ENCODE measurements at regions not wholly inside any gene's neighbourhood (a gene's known extent, or its start where the extent isn't known, plus 50 kb on each side); places are given as distances from the start of the nearest gene placed in this dataset.

GRCh38 chr16:66008136-66008535 lies 358.4 kb upstream of the CDH5 start:
- H2BK5ac ChIP-seq (ENCODE audit: low read depth, low read length) = no peak overlapping the region
- DNase-seq (ENCODE audit: low read depth in 1 of 2, low spot score in 2 of 2) = no peak
- no peak overlapping the region for H3K4ac ChIP-seq (replicated peaks; ENCODE audit: insufficient read length, low read depth, low read length)
- H4K20me1 ChIP-seq (replicated peaks in 1 of 2; ENCODE audit: control insufficient read depth in 1 of 2, insufficient read depth in 2 of 2, low read length in 2 of 2) = no peaks in the 10 kb centered on the region
- no peak for FAIRE-seq
- H3K56ac ChIP-seq (replicated peaks; ENCODE audit: insufficient read length, low read depth, low read length) = no peak overlapping the region
- no peak overlapping the region for H2BK120ac ChIP-seq (replicated peaks; ENCODE audit: low read depth, low read length)
- no peaks in the 10 kb centered on the region for H3K36me3 ChIP-seq (ENCODE audit: control insufficient read depth in 2 of 4, insufficient read depth in 4 of 4, low read length in 3 of 4)
- WGBS, 2 experiments (ENCODE audit: extremely low coverage in 1 of 2, insufficient coverage in 1 of 2, insufficient read length in 1 of 2, insufficient replicate concordance in 2 of 2, low coverage in 1 of 2, low lambda C conversion rate in 2 of 2, missing lambda C conversion rate in 1 of 2) = 96% methylated on average over 4 of the region's 4 CpGs; no CpG with 5 or more reads in 1 of the 2 experiments
- TF ChIP-seq, protein P1, sequence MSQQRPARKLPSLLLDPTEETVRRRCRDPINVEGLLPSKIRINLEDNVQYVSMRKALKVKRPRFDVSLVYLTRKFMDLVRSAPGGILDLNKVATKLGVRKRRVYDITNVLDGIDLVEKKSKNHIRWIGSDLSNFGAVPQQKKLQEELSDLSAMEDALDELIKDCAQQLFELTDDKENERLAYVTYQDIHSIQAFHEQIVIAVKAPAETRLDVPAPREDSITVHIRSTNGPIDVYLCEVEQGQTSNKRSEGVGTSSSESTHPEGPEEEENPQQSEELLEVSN (IDR thresholded peaks at IDR 0.05) = no peak
- no peak for TF ChIP-seq RBBP5 (IDR thresholded peaks at IDR 0.05; ENCODE audit: borderline replicate concordance, low read depth, low read length)
- no peak for TF ChIP-seq SAP30 (IDR thresholded peaks at IDR 0.05; ENCODE audit: insufficient read depth, insufficient replicate concordance, low read length)
- TF ChIP-seq SP2 (IDR thresholded peaks at IDR 0.05; ENCODE audit: low read length) = no peak
- no peak for TF ChIP-seq MAFK (IDR thresholded peaks at IDR 0.05; ENCODE audit: low read depth, low read length)
- TF ChIP-seq ZNF274 (IDR thresholded peaks at IDR 0.05; ENCODE audit: borderline replicate concordance, extremely low read depth, low read length) = no peak
- no peak for TF ChIP-seq NRF1 (IDR thresholded peaks at IDR 0.05; ENCODE audit: low read depth, low read length)
- TF ChIP-seq BCL11A (IDR thresholded peaks at IDR 0.05; ENCODE audit: low read depth in 2 of 2, low read length in 2 of 2) = no peak
- no peak for TF ChIP-seq POLR2A (IDR thresholded peaks at IDR 0.05; ENCODE audit: control extremely low read depth in 1 of 2, low read depth in 2 of 2, low read length in 2 of 2)
- no peak overlapping the region for H3K23ac ChIP-seq (ENCODE audit: insufficient read length)
- H3K79me2 ChIP-seq (ENCODE audit: control insufficient read depth in 1 of 2, insufficient read depth in 2 of 2, low read length in 2 of 2) = no peaks in the 10 kb centered on the region
- H3K18ac ChIP-seq (ENCODE audit: extremely low read depth, low read length) = no peak overlapping the region
- H4K5ac ChIP-seq (ENCODE audit: insufficient read length, low read depth, low read length) = no peak overlapping the region
- no peak overlapping the region for H2AFZ ChIP-seq (ENCODE audit: low read length)
- ChIA-PET CTCF (ENCODE audit: partially characterized antibody) (interaction anchor here (0.7 to 2.2 kb wide), 5 partner anchors 12 to 263 kb away, joined by 3 to 8 read pairs (median 4); no protein-coding TSS in a partner anchor), POLR2A (ENCODE audit: partially characterized antibody) (no interaction called here)
- no peaks in the 10 kb centered on the region for H3K23me2 ChIP-seq (ENCODE audit: low read depth, low read length)
- no peak overlapping the region for H2BK12ac ChIP-seq (ENCODE audit: low read depth, low read length)
- H3K9me3 ChIP-seq (ENCODE audit: insufficient read depth in 2 of 2, low read depth in 1 of 2, low read length in 1 of 2) = no peaks in the 10 kb centered on the region
- H2BK15ac ChIP-seq (ENCODE audit: low read length) = no peak overlapping the region
- H4K8ac ChIP-seq (ENCODE audit: extremely low read depth, insufficient read depth, low read length) = no peak overlapping the region
- no peaks in the 10 kb centered on the region for H3K79me1 ChIP-seq (ENCODE audit: low read depth, low read length)
- H3K4me3 ChIP-seq (ENCODE audit: extremely low read depth in 1 of 4, insufficient read depth in 2 of 4, low read depth in 3 of 4, low read length in 4 of 4) = no peak overlapping the region
- H2AK5ac ChIP-seq (ENCODE audit: low read depth, low read length) = no peak overlapping the region
- no peak overlapping the region for H4K91ac ChIP-seq (replicated peaks; ENCODE audit: insufficient read length, low read length)
- no peak overlapping the region for H3K4me2 ChIP-seq (ENCODE audit: insufficient read depth in 1 of 2, low read depth in 2 of 2, low read length in 2 of 2)
- H3K9ac ChIP-seq (replicated peaks in 1 of 4; ENCODE audit: extremely low read depth in 1 of 4, low read depth in 3 of 4, low read length in 3 of 4) = no peak overlapping the region
- H3K27ac ChIP-seq (ENCODE audit: low read depth, low read length) = no peak overlapping the region
- H2BK20ac ChIP-seq (ENCODE audit: low read length) = no peak overlapping the region
- no peak overlapping the region for H3K14ac ChIP-seq (ENCODE audit: insufficient read length)
- no peaks in the 10 kb centered on the region; a peak in 1 of 7 replicates for H3K4me1 ChIP-seq (replicated peaks in 1 of 4; ENCODE audit: control insufficient read depth in 3 of 4, insufficient read depth in 4 of 4, low read length in 3 of 4)
- H3K27me3 ChIP-seq (replicated peaks in 1 of 4; ENCODE audit: control insufficient read depth in 3 of 4, extremely low read depth in 1 of 4, insufficient read depth in 3 of 4, low read length in 3 of 4) = no peaks in the 10 kb centered on the region; a peak in 1 of 7 replicates

Measured in H1 (cell line).